ENCODE measurements at regions not wholly inside any gene's neighbourhood (a gene's known extent, or its start where the extent isn't known, plus 50 kb on each side); places are given as distances from the start of the nearest gene placed in this dataset.

- TF ChIP-seq CTCF (IDR thresholded peaks at IDR 0.05) (no peak), POLR2A (IDR thresholded peaks at IDR 0.05) (no peak)
Observed at GRCh38 chr6:54445207-54445606, 137.0 kb downstream of the TINAG start.
